ENCODE measurements at regions not wholly inside any gene's neighbourhood (a gene's known extent, or its start where the extent isn't known, plus 50 kb on each side); places are given as distances from the start of the nearest gene placed in this dataset.

GRCh38 chr1:87512431-87512830, 183.8 kb downstream of the LMO4 start:
- DNase-seq = no peak

- DNase-seq = no peak
These were observed 184.6 kb downstream of the LMO4 start for GRCh38 chr1:87513255-87513654.

- DNase-seq = no peak
These were observed 185.4 kb downstream of the LMO4 start for GRCh38 chr1:87513966-87514660.

GRCh38 chr1:87515781-87516180, 187.1 kb downstream of the LMO4 start:
- DNase-seq = no peak

DNA sequence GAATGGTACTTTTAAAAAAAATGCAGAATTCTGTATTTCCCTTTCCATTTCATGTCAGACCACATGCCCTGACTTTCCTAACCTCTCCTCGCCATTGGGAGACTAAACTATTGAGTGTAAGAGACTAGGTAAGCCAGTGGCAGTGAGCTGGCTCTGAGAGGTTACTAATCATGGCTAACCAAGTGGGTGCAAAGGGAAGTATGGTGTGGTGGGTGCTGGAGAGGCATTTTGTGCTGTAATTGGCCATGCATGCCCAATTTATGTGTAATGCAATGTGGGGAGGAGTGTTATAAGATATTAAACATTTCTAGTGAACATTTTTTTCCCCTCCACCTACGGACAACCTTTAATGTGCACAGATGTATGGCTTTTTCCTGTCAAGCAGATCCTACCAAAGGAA, 190.1 kb downstream of the LMO4 start:
- no peak for DNase-seq

DNA sequence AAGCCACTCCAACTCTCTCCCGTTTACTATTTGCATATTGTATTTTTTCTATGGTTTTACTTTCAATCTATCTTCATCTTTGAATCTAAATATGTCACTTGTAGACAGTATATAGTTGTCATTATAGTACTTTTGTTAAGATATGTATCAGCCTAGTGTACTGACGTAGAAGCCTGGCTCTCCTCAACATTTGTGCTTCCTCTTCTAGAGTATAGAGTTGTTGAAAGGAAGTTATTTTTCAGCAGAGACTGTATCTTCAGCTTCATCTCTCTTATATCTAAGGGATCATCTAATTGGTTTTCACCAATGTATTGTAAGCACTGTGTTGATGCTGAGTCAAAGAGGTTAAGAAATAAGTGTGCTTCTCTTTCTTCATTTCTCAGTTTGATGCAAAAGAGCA, 192.8 kb downstream of the LMO4 start:
- no peak for DNase-seq

DNA sequence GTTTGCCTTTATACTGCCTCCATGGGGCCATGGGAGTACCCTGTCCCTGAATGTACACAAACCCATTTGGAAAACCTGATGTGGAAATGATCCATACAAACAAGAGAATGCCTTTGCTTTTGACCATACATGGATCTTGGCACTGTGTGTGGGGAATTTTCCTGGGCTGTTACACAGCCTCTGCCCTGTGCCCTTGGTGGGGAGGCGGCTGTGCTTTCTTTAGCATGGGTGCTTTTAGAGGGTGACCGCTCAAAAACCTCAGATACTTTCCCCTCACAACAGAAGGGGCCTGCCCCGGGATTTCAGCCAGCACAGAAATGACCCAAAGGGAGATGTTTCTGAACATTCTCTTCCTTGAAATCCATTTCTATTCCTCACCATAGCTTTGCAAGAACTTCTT, 194.8 kb downstream of the LMO4 start:
- DNase-seq = no peak

GRCh38 chr1:87524021-87524754, 195.5 kb downstream of the LMO4 start:
- no peak for DNase-seq

- no peak for DNase-seq
These were observed 200.3 kb downstream of the LMO4 start for GRCh38 chr1:87528754-87529517.

DNA sequence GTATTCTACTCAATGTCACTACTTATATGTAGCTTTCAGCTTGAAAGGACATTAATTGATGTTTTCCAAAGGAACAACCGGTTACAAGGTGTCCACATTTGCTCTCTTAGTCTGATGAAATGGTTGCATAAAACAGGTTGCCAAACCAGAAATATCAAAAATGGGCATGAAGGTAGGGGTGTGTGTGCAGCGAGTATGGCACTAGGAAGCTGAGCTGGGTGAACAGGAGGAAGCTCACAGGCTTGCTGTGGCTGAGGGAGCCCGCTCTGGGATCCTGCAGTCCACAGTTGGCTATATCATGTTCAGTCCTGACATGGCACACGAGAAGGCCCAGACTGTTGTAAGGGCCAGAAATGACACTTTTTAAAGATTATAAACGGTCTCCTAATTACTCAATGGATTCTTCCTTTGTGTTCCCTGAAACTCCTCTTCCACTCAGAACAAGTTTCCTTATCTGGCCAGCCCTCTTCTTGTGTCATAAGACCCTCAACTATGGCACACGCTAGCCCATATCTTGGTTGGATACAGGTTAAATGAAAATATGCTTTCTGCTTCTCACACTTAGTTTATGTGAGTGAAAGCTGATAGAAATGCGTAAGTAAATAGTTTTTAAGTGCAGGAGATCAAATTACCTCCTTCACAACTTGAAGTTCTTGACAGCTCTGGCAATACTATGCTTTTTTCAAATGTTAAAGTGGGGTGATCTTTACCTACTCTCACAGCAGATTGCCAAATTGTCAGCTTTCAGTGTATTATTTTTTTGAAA, 201.5 kb downstream of the LMO4 start:
- no peak for DNase-seq

DNA sequence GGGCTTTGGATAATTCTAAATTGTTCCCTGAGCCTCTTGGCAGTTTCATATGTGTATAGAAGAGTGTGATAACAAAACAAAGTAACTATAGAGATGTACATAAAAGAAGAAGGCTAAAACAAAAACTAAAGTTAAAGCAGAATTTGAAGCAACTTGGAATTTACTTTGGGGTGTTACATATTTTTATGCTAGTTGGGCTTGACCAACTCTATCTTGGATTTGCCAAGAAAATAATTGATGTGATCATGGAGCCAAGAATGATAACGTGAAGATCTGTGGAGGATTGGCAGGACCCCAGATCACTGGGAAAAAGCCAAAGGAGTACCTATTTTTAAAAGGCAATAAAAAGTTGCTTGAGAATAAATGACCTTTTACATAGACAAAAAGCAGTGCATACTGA, 206.9 kb downstream of the LMO4 start:
- no peak for DNase-seq

DNA sequence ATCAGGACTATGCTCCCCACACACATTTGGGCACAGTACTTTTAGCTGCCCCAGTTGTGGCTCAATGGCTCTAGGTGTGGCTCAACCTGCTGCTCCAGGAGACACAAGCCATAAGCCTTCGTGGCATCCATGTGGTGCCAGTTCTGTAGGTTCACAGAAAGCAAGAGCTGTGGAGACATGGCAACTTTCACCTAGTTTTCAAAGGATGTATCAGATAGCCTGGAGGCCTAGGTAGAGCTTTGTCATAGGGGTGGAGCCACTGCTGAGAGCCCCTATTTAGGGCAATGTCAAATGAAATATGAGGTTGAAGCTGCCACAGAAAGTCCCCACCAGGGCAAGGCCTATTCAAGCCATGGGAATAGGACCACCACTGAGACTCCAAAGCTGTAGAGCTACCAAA, 210.5 kb downstream of the LMO4 start:
- DNase-seq = no peak

DNA sequence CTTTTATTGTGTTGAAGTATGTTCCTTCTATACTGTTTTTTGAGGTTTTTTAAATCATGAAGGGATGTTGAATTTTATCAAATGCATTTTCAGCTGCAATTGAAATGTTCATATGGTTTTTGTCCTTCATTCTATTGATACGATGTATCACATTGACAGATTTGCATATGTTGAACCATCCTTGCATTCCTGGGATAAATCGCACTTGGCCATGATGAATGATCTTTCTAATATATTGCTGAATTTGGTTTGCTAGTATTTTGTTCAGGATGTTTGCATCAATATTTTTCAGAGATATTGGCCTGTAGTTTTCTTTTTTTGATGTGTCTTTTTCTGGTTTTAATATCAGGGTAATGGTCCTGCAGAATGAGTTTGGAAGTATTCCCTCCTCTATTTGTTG, 214.0 kb downstream of the LMO4 start:
- DNase-seq = no peak

GRCh38 chr1:87549738-87550137, 221.1 kb downstream of the LMO4 start:
- DNase-seq = no peak

GRCh38 chr1:87553511-87553910, 224.8 kb downstream of the LMO4 start:
- no peak for DNase-seq

DNA sequence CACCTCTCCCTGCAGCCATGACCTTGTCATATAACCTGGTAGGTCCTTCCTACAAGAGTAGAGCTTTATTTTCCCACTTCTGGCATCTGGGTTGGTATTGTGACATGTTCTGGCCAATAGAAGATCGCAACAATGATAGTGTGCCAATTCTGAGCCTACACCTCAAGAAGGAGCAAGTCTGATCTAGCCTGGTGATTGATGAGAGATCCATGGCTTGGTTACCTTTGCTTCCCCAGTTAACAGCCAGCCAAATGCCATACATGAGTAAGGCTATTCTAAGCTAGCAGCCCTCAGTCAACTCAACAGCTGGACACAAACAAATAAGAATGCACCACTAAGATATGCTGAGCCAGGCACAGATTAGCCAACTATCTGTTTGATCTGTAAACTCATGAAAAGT, 226.7 kb downstream of the LMO4 start:
- DNase-seq = no peak

DNA sequence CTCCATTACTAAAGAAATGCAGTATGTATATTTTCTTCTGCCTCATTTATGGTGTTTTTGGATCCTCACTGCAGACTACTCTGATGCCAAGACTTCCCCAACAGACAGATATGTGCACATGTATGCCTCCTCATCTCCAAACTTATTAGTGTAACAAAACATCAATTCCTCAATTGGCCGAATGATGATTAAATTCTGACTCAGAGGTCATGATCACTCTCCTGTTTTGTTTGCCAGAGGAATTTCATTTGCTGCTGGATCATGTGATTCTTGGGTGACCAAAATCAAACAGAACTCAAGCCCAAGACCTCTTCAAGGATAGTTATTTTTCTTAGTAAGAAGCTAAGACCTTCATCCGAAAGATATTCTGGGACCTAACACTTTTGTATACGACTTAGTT, 227.6 kb downstream of the LMO4 start:
- no peak for DNase-seq

DNA sequence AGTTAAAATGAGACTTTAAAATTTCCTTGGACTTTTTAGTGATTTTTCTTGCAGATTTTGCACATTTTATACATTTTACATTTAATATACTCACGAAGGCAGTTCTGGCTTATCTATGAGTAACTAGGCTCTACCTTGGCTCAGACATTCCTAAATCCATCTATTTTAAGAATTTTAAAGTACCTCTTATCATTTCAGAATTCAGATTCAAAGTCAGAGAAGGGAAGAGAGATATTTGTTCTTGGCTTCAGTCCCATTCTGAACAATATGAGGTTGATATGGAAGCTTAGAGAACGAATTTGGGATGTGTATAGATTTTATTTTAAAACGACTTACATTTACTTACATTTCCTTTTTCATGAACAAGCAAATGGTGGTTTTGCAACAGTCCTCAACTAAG, 230.2 kb downstream of the LMO4 start:
- no peak for DNase-seq

DNA sequence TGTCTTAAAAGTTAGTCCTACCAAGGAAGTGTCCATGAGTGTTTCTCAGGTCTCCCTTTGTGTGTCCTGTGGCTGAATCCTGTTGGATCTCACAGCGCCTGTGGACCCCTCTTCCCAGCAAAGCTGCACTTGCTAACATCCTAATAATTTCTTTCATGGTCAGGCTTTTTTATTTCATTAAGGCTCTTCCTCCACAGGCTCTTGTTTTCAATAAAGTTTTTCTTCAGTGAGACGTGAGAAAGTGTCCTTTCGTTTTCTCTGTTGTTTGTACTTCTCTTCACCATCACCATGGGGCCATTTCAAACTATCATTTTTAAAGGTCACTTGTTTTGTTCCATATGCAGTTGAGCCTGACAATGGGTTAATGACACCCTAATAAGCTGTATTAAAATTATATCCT, 231.5 kb downstream of the LMO4 start:
- DNase-seq = no peak

- no peak for DNase-seq
These were observed 232.1 kb downstream of the LMO4 start for GRCh38 chr1:87560601-87561360.

- no peak for DNase-seq
These were observed 234.5 kb downstream of the LMO4 start for GRCh38 chr1:87563211-87563610.

- DNase-seq = no peak
These were observed 237.2 kb downstream of the LMO4 start for GRCh38 chr1:87565861-87566260.

GRCh38 chr1:87568005-87568404, 239.3 kb downstream of the LMO4 start:
- DNase-seq = no peak

All from stimulated activated naive CD4-positive, alpha-beta T cell treated with Interleukin-2 at 50 U/mL for 16 hours (primary cell).